ENCODE measurements at regions not wholly inside any gene's neighbourhood (a gene's known extent, or its start where the extent isn't known, plus 50 kb on each side); places are given as distances from the start of the nearest gene placed in this dataset.

- no peak for DNase-seq (ENCODE audit: low read depth in 1 of 2, low spot score in 1 of 2)
- Histone ChIP-seq H3K4me1 (ENCODE audit: low read depth) (no peaks in the 10 kb centered on the region), H3K9me3 (ENCODE audit: low read depth) (no peaks in the 10 kb centered on the region), H3K36me3 (no peaks in the 10 kb centered on the region), H3K27ac (peak overlapping the region; percentile 6), H3K27me3 (no peaks in the 10 kb centered on the region), H3K4me3 (no peak overlapping the region)
- TF ChIP-seq, protein P1, sequence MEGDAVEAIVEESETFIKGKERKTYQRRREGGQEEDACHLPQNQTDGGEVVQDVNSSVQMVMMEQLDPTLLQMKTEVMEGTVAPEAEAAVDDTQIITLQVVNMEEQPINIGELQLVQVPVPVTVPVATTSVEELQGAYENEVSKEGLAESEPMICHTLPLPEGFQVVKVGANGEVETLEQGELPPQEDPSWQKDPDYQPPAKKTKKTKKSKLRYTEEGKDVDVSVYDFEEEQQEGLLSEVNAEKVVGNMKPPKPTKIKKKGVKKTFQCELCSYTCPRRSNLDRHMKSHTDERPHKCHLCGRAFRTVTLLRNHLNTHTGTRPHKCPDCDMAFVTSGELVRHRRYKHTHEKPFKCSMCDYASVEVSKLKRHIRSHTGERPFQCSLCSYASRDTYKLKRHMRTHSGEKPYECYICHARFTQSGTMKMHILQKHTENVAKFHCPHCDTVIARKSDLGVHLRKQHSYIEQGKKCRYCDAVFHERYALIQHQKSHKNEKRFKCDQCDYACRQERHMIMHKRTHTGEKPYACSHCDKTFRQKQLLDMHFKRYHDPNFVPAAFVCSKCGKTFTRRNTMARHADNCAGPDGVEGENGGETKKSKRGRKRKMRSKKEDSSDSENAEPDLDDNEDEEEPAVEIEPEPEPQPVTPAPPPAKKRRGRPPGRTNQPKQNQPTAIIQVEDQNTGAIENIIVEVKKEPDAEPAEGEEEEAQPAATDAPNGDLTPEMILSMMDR (IDR thresholded peaks at IDR 0.05; ENCODE audit: low read depth, low read length): no peak
Measured at GRCh38 chr4:30881985-30882384, 161.8 kb downstream of the PCDH7 start.

GRCh38 chr4:30882443-30882842, 162.3 kb downstream of the PCDH7 start:
- Histone ChIP-seq H3K4me3 (no peak overlapping the region), H3K27me3 (no peaks in the 10 kb centered on the region), H3K36me3 (no peaks in the 10 kb centered on the region), H3K4me1 (ENCODE audit: low read depth) (no peaks in the 10 kb centered on the region), H3K9me3 (ENCODE audit: low read depth) (no peaks in the 10 kb centered on the region), H3K27ac (peak overlapping the region; percentile 34)
- no peak for DNase-seq (ENCODE audit: low read depth in 1 of 2, low spot score in 1 of 2)
- TF ChIP-seq, protein P1 (IDR thresholded peaks at IDR 0.05; ENCODE audit: low read depth, low read length): no peak

GRCh38 chr4:30882995-30883675, 163.0 kb downstream of the PCDH7 start:
- Histone ChIP-seq H3K4me1 (ENCODE audit: low read depth) (no peaks in the 10 kb centered on the region), H3K27ac (peak overlapping the region; percentile 25), H3K9me3 (ENCODE audit: low read depth) (no peaks in the 10 kb centered on the region), H3K27me3 (no peaks in the 10 kb centered on the region), H3K36me3 (no peaks in the 10 kb centered on the region), H3K4me3 (no peak overlapping the region)
- TF ChIP-seq, protein P1 (IDR thresholded peaks at IDR 0.05; ENCODE audit: low read depth, low read length): no peak
- no peak for DNase-seq (ENCODE audit: low read depth in 1 of 2, low spot score in 1 of 2)

- Histone ChIP-seq H3K27me3 (no peaks in the 10 kb centered on the region), H3K4me3 (no peak overlapping the region), H3K36me3 (no peaks in the 10 kb centered on the region), H3K9me3 (ENCODE audit: low read depth) (no peaks in the 10 kb centered on the region), H3K4me1 (ENCODE audit: low read depth) (peaks cover 4% of the 10 kb centered on the region), H3K27ac (peak overlapping the region; percentile 40)
- TF ChIP-seq, protein P1 (IDR thresholded peaks at IDR 0.05; ENCODE audit: low read depth, low read length): no peak
- no peak for DNase-seq (ENCODE audit: low read depth in 1 of 2, low spot score in 1 of 2)
Measured at GRCh38 chr4:30901461-30902451, 181.6 kb downstream of the PCDH7 start.

DNA sequence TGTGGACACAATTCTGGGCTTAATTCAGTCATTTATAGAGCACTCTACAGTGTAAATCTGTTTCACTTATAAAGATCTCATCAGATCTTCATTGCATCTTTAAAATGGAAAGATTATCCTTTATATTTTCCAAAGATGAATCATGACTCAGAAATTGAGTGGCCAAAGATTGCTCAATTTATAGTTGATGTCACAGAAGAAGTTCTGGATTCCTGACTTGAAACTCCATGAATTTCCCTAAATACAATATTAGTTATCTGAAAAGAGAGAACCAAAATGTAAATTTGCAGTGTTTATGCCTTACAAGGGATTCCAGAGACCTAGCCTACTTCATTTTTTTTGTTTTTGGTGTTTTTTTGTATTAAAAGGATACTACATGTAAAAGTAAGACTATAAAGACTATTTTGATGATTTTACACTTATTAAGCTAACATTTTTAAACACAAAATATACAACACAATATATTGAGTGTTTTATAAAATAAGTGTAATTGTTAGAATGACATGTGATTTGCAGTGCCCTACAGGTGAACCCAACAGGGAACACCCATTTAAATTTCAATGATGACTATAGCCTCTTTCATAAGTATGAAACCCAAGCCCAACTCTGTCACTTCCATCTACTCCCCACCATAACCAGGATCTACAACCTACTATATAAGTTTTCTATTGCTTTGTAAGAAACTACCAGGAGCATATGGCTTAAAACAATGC, 183.5 kb downstream of the PCDH7 start:
- no peak overlapping the region for H3K27ac ChIP-seq
- TF ChIP-seq, protein P1 (IDR thresholded peaks at IDR 0.05; ENCODE audit: low read depth, low read length): no peak
- H3K36me3 ChIP-seq: no peaks in the 10 kb centered on the region
- no peak overlapping the region for H3K4me3 ChIP-seq
- no peaks in the 10 kb centered on the region for H3K9me3 ChIP-seq (ENCODE audit: low read depth)
- H3K4me1 ChIP-seq (ENCODE audit: low read depth): peaks cover 4% of the 10 kb centered on the region
- peak in 1 of 2 donors; percentile 33 for DNase-seq (ENCODE audit: low read depth in 1 of 2, low spot score in 1 of 2)
- no peaks in the 10 kb centered on the region for H3K27me3 ChIP-seq
